ENCODE measurements at regions not wholly inside any gene's neighbourhood (a gene's known extent, or its start where the extent isn't known, plus 50 kb on each side); places are given as distances from the start of the nearest gene placed in this dataset.

DNA sequence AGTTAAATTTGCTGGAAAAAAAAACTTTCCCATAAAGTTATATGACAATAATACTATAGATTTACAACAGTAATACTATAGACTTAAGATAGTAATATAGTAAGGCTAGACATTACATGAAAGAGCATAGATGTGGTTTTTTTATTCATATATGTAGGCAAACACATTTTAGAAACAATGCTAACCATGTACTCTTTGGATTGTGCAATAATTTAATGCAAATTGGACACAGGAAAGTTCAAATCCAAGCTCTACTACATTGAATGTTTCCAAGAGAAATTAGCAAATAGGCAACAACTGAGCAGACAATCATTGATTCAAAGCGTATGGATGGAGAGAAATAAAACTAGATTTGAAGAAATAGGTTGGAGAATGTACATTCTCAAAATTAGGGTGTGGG is 469.2 kb downstream of the CNTN3 start (continued):
- TF ChIP-seq, protein P1, sequence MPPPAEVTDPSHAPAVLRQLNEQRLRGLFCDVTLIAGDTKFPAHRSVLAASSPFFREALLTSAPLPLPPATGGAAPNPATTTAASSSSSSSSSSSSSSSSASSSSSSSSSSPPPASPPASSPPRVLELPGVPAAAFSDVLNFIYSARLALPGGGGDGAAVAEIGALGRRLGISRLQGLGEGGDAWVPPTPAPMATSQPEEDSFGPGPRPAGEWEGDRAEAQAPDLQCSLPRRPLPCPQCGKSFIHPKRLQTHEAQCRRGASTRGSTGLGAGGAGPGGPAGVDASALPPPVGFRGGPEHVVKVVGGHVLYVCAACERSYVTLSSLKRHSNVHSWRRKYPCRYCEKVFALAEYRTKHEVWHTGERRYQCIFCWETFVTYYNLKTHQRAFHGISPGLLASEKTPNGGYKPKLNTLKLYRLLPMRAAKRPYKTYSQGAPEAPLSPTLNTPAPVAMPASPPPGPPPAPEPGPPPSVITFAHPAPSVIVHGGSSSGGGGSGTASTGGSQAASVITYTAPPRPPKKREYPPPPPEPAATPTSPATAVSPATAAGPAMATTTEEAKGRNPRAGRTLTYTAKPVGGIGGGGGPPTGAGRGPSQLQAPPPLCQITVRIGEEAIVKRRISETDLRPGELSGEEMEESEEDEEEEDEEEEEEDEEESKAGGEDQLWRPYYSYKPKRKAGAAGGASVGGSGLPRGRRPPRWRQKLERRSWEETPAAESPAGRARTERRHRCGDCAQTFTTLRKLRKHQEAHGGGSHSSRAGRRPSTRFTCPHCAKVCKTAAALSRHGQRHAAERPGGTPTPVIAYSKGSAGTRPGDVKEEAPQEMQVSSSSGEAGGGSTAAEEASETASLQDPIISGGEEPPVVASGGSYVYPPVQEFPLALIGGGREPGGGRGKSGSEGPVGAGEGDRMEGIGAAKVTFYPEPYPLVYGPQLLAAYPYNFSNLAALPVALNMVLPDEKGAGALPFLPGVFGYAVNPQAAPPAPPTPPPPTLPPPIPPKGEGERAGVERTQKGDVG (CRISPR knock-in tag; IDR thresholded peaks at IDR 0.05) = no peak
- TF ChIP-seq ZNF207 (IDR thresholded peaks at IDR 0.05; ENCODE audit: borderline replicate concordance) = no peak
- no peak for TF ChIP-seq PRDM15 (CRISPR knock-in tag; IDR thresholded peaks at IDR 0.05)
- no peak for TF ChIP-seq POU2F2 (IDR thresholded peaks at IDR 0.05; ENCODE audit: borderline replicate concordance, low read depth, low read length)

- H2AFZ ChIP-seq (ENCODE audit: control insufficient read depth, low read depth, low read length) = no peak overlapping the region
- ATAC-seq (no peak; the same call in 2 of the 3 replicates), DNase-seq (ENCODE audit: low read depth, low spot score) (no peak), FAIRE-seq (no peak)
- no peak overlapping the region for H3K4me2 ChIP-seq (ENCODE audit: control insufficient read depth, insufficient read depth)
- in situ Hi-C loops (cut with MboI) (no loop called here), intact Hi-C loops (cut with micrococcal nuclease; ENCODE audit: unreplicated experiment) (no loop called here)
- H3K79me2 ChIP-seq (ENCODE audit: control insufficient read depth, insufficient read depth, low read length) = no peaks in the 10 kb centered on the region
- H3K4me3 ChIP-seq = no peak overlapping the region
- ChIA-PET CTCF (interaction anchor here (1.9 kb wide), 1 partner anchor 13 kb away, joined by 4 read pairs; no protein-coding TSS in a partner anchor), POLR2A (no interaction called here), RAD21 (ENCODE audit: unreplicated experiment) (no interaction called here), SMC1A (ENCODE audit: uncharacterized antibody, unreplicated experiment) (no interaction called here)
- no peaks in the 10 kb centered on the region for H3K27me3 ChIP-seq (replicated peaks in 1 of 2; ENCODE audit: control insufficient read depth in 2 of 2, insufficient read depth in 2 of 2, low read length in 1 of 2)
- no peaks in the 10 kb centered on the region for H4K20me1 ChIP-seq (ENCODE audit: control insufficient read depth, insufficient read depth)
- no peak overlapping the region for H3K27ac ChIP-seq (ENCODE audit: control insufficient read depth, insufficient read depth)
- H3K9me3 ChIP-seq (replicated peaks; ENCODE audit: control insufficient read depth, insufficient read depth, low read length) = no peaks in the 10 kb centered on the region
- 18% methylated on average over 3 of the region's 3 CpGs for WGBS (ENCODE audit: insufficient coverage, insufficient replicate concordance, low lambda C conversion rate, missing lambda C conversion rate)
- H3K4me1 ChIP-seq (ENCODE audit: control insufficient read depth, insufficient read depth, low read length) = no peaks in the 10 kb centered on the region
- BruUV-seq (replicated peaks) = no TSS peak
- no peaks in the 10 kb centered on the region for H3K36me3 ChIP-seq (ENCODE audit: control insufficient read depth in 2 of 2, insufficient read depth in 2 of 2, low read length in 1 of 2)
- no peak overlapping the region for H3K9ac ChIP-seq (ENCODE audit: control insufficient read depth, insufficient read depth, low read length)
- TF ChIP-seq MTA3 (IDR thresholded peaks at IDR 0.05; ENCODE audit: borderline replicate concordance, low read length) (no peak), SP1 (IDR thresholded peaks at IDR 0.05; ENCODE audit: low read depth, low read length) (no peak), SMAD1 (IDR thresholded peaks at IDR 0.05; ENCODE audit: low read depth, partially characterized antibody) (no peak), PML (IDR thresholded peaks at IDR 0.05; ENCODE audit: low read length) (no peak), CUX1 (IDR thresholded peaks at IDR 0.05; ENCODE audit: insufficient replicate concordance, low read depth, low read length) (no peak), KAT2A (conservative IDR thresholded peaks at IDR 0.05; ENCODE audit: control insufficient read depth, low read depth, low read length) (no peak), EED (IDR thresholded peaks at IDR 0.05; ENCODE audit: low read depth) (no peak), BMI1 (IDR thresholded peaks at IDR 0.05; ENCODE audit: borderline replicate concordance) (no peak)
Measured at GRCh38 chr3:74139648-74140047, 474.8 kb downstream of the CNTN3 start.

Measured in GM12878 (cell line).